Stimulated activated naive CD8-positive, alpha-beta T cell treated with anti-CD3 and anti-CD28 coated beads, Interleukin-15, amount 100 ng/mL, for 72 hours (primary cell): ENCODE measurements at regions not wholly inside any gene's neighbourhood (a gene's known extent, or its start where the extent isn't known, plus 50 kb on each side); places are given as distances from the start of the nearest gene placed in this dataset.

ENCODE experiments used
- ATAC-seq: fragments of 150-1000 bp; cut with Tn5 transposase; 2 replicates; pipeline ENCODE4 v1.10.0; 2021; ENCODE audit warnings: mild to moderate bottlenecking, moderate library complexity
- DNase-seq, 2 donors: peaks; one replicate each; pipeline ENCODE4 v3.0.0; 2021 to 2022
- H3K27ac Mint-ChIP-seq, 2 donors: one replicate each; pipeline ENCODE4 v1.8.0; 2022; ENCODE audit warnings: mild to moderate bottlenecking in 2 of 2, mixed read lengths in 2 of 2, moderate library complexity in 2 of 2
- H3K27me3 Mint-ChIP-seq: one replicate; pipeline ENCODE4 v1.8.0; 2022; ENCODE audit warnings: mixed read lengths
- H3K4me1 Mint-ChIP-seq: one replicate; pipeline ENCODE4 v1.8.0; 2022; ENCODE audit warnings: mild to moderate bottlenecking, mixed read lengths
- H3K4me3 Mint-ChIP-seq, 2 donors: one replicate each; pipeline ENCODE4 v1.8.0; 2022; ENCODE audit warnings: mild to moderate bottlenecking in 2 of 2, mixed read lengths in 2 of 2, moderate library complexity in 1 of 2
- H3K9me3 Mint-ChIP-seq, 2 donors: one replicate each; pipeline ENCODE4 v1.8.0; 2022; ENCODE audit warnings: mixed read lengths in 2 of 2

- no peak for DNase-seq
- Mint-ChIP-seq H3K27me3 (no peaks in the 10 kb centered on the region), H3K27ac (no peak overlapping the region), H3K4me1 (no peaks in the 10 kb centered on the region), H3K4me3 (no peak overlapping the region), H3K9me3 (no peaks in the 10 kb centered on the region)
- no peak for ATAC-seq
Measured at GRCh38 chr12:88375306-88376305, 204.7 kb downstream of the KITLG start.

DNA sequence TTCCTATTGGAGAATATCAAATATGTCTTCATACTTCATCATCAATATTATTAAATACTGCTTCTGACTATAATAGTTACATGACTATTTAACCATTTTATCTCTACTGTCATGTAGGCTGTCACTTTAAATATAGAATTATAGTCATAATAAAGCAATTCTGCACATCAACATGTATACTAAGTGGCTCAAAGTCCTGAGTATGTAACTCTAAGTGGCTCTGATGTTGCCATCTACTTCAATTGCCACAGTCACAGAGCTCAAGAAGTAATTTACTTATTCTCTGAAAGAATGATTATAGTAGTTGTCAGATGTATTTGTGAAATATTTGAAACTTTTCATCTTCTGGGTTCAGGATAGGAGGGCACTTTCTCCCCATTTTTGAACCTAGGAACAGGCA is 202.3 kb downstream of the KITLG start:
- H3K4me1 Mint-ChIP-seq = no peaks in the 10 kb centered on the region
- H3K27me3 Mint-ChIP-seq = no peaks in the 10 kb centered on the region
- ATAC-seq = no peak

GRCh38 chr12:88381466-88381865 is 198.8 kb downstream of the KITLG start:
- no peak overlapping the region for H3K4me3 Mint-ChIP-seq
- H3K9me3 Mint-ChIP-seq = no peaks in the 10 kb centered on the region
- no peak for DNase-seq
- H3K4me1 Mint-ChIP-seq = no peaks in the 10 kb centered on the region
- no peaks in the 10 kb centered on the region for H3K27me3 Mint-ChIP-seq
- ATAC-seq = no peak
- H3K27ac Mint-ChIP-seq = no peak overlapping the region

More for the DNA sequence above, 202.3 kb downstream of the KITLG start:
- no peaks in the 10 kb centered on the region for H3K9me3 Mint-ChIP-seq
- no peak overlapping the region for H3K27ac Mint-ChIP-seq
- DNase-seq = no peak
- H3K4me3 Mint-ChIP-seq = no peak overlapping the region

- DNase-seq = no peak
- no peak overlapping the region for H3K4me3 Mint-ChIP-seq
- H3K4me1 Mint-ChIP-seq = no peaks in the 10 kb centered on the region
Measured at GRCh38 chr12:88383405-88383804, 196.9 kb downstream of the KITLG start.

DNA sequence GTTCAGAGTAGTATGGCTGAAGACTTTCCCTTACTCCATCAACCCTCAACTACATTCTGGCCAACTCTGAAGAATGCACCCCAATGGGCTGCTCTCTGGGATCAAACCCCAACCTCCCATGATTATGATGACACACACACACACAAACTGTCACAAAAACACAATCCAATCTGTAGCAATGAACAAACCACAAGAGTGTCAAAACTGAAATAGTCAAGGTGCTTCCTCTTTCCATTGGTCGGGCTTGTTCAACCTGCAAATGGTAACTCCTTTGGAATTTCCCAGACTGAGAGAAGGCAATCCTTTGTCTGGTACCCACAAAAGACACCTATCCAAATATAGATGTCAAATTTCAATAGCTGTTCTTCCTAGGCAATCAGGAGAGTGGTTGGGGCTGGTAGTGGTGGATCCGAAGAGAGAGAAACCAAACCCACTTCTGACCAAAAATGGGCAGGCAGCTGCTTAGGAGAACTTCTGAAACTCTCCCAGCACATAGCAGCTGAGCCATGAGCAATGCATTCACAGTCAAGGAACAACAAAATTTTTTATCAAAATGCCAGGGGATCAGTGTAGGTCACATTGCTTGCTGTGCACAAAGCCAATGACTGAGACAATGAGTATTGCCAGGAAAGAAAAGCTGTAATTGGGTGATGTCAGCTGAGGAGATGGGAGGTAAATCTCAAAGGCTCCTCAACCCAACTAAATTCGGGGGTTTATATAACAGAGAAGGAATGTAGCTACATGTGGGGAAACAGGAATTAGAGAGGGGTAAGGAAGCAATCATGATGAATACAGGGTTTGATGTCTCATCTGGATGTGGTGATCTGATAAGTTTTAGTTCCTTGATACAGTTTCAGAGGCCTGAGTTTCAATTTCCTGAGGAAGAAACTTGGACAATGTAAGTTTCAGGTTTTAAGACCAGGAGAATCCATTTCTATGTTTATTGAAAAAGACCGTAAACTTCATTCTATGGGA is 191.4 kb downstream of the KITLG start:
- no peak for ATAC-seq
- H3K4me1 Mint-ChIP-seq = no peaks in the 10 kb centered on the region
- no peak overlapping the region for H3K4me3 Mint-ChIP-seq
- H3K27me3 Mint-ChIP-seq = peaks cover 8% of the 10 kb centered on the region
- DNase-seq = no peak
- no peak overlapping the region for H3K27ac Mint-ChIP-seq
- no peaks in the 10 kb centered on the region for H3K9me3 Mint-ChIP-seq

More at GRCh38 chr12:88383405-88383804, 196.9 kb downstream of the KITLG start:
- peaks cover 3% of the 10 kb centered on the region for H3K27me3 Mint-ChIP-seq
- no peak overlapping the region for H3K27ac Mint-ChIP-seq
- ATAC-seq = no peak
- H3K9me3 Mint-ChIP-seq = no peaks in the 10 kb centered on the region

- Mint-ChIP-seq H3K4me1 (no peaks in the 10 kb centered on the region), H3K27ac (no peak overlapping the region), H3K4me3 (no peak overlapping the region), H3K9me3 (no peaks in the 10 kb centered on the region), H3K27me3 (peaks cover 8% of the 10 kb centered on the region)
- no peak for ATAC-seq
- DNase-seq = no peak
Measured at GRCh38 chr12:88390811-88391210, 189.5 kb downstream of the KITLG start.

- H3K27ac Mint-ChIP-seq = no peak overlapping the region
- H3K4me3 Mint-ChIP-seq = no peak overlapping the region
- H3K9me3 Mint-ChIP-seq = no peaks in the 10 kb centered on the region
- ATAC-seq = peak; percentile 75
- no peak for DNase-seq
- H3K27me3 Mint-ChIP-seq = peaks cover 8% of the 10 kb centered on the region
- no peaks in the 10 kb centered on the region for H3K4me1 Mint-ChIP-seq
Measured at GRCh38 chr12:88391556-88391955, 188.7 kb downstream of the KITLG start.

DNA sequence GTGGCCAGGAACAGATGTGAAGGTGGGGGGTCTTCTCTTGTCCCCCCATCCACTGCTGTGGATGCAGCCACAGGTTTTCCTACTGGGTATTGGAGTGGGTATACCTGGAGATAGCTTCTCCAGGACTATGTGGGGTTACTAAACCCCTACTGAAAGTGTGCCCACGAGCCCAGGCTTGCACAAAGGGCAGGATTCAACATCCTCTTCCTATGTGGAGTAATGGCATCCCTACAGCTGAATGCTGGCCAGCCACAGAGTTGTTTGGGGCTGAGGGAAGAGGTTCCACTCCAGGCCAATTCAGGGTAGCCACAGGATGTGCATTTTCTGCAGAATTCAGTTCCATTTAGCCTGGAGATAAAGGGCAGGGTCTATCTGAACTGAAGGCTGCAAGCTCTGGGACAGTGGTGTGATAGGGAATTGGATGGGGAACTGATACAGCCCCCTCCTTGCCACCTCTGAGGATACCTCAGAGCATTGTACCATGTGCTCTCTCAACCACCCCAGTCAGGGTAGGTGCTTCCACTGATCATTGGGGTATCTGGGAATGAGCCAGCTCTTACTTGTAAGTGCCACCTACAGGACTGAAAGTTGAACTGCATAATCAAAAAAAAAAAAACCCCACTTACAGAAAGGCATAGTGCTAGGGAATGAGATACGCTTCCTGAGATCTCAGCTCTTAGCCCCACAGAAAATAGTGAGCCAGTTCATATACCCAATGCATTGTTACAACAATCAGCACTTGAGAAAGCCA is 187.1 kb downstream of the KITLG start:
- DNase-seq (no peak), ATAC-seq (peak; percentile 39)
- Mint-ChIP-seq H3K27ac (no peak overlapping the region), H3K4me1 (no peaks in the 10 kb centered on the region), H3K9me3 (no peaks in the 10 kb centered on the region), H3K4me3 (no peak overlapping the region), H3K27me3 (peaks cover 7% of the 10 kb centered on the region)

DNA sequence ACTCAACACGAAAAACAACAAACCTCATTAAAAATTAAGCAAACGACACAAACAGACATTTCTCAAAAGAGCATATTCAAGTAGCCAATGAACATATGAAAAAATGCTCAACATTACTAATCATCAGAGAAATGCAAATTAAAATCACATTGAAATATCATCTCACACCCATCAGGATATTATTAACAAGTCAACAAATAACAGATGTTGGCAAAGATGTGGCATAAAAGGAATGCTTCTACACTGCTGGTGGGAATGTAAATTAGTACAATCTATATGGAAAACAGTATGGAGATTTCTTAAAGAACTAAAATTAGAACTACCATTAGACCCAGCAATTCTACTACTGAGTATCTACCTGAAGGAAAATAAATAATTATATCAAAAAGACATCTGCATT is 182.2 kb downstream of the KITLG start:
- Mint-ChIP-seq H3K4me3 (no peak overlapping the region), H3K4me1 (no peaks in the 10 kb centered on the region), H3K27ac (no peak overlapping the region), H3K9me3 (no peaks in the 10 kb centered on the region), H3K27me3 (no peaks in the 10 kb centered on the region)
- DNase-seq (no peak), ATAC-seq (no peak)

- H3K9me3 Mint-ChIP-seq = no peaks in the 10 kb centered on the region
- ATAC-seq = no peak
- DNase-seq = no peak
- H3K4me3 Mint-ChIP-seq = no peak overlapping the region
- no peaks in the 10 kb centered on the region for H3K27me3 Mint-ChIP-seq
- no peaks in the 10 kb centered on the region for H3K4me1 Mint-ChIP-seq
- no peak overlapping the region for H3K27ac Mint-ChIP-seq
Measured at GRCh38 chr12:88399811-88400210, 180.5 kb downstream of the KITLG start.

DNA sequence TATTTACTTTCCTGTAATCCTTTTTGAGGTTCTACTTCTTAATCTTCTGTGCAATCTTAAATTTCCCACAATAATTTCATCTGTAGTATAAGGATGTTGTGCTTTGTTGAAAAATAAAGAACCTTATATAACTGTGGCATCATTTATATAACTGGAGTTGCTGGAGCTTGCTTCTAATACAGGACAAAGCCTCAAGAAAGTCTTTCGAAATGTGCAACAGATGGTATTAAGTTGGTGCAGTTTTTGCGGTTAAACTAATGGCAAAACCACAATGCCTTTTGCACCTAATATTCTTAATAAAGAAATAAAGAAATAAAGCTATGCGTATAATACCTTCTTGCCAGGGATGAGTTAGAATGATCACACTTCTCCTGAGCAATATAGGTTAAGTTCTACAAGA is 180.0 kb downstream of the KITLG start:
- H3K4me3 Mint-ChIP-seq = no peak overlapping the region
- no peaks in the 10 kb centered on the region for H3K9me3 Mint-ChIP-seq
- no peak overlapping the region for H3K27ac Mint-ChIP-seq
- no peaks in the 10 kb centered on the region for H3K4me1 Mint-ChIP-seq
- no peaks in the 10 kb centered on the region for H3K27me3 Mint-ChIP-seq
- DNase-seq (no peak), ATAC-seq (no peak)

- DNase-seq (no peak), ATAC-seq (no peak)
- H3K27me3 Mint-ChIP-seq = no peaks in the 10 kb centered on the region
- H3K9me3 Mint-ChIP-seq = no peaks in the 10 kb centered on the region
- no peak overlapping the region for H3K4me3 Mint-ChIP-seq
- no peak overlapping the region for H3K27ac Mint-ChIP-seq
- no peaks in the 10 kb centered on the region for H3K4me1 Mint-ChIP-seq
Measured at GRCh38 chr12:88401155-88401554, 179.1 kb downstream of the KITLG start.

DNA sequence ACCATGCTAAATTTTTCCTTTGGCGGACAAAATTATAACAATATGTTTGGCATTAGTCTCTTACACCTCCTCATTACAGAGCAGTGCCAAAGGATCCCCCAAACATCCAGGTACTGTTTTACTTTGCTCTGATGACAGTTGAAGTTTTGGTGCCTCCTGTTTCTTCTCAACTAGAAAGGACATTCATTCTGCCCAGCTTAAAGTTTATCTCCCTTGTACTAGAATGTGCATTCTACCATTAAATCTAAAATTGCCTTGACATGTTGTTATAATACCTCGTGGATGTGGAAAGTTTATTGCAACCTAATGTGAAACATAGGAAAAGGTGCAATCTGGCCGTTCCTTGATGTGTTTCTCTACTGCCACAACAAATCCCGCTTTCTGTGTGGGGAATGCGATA is 173.4 kb downstream of the KITLG start:
- no peak overlapping the region for H3K4me3 Mint-ChIP-seq
- H3K27ac Mint-ChIP-seq = no peak overlapping the region
- no peak for DNase-seq
- peaks cover 0 to 4% of the 10 kb centered on the region in 2 donors for H3K9me3 Mint-ChIP-seq
- H3K4me1 Mint-ChIP-seq = no peaks in the 10 kb centered on the region
- no peak for ATAC-seq
- no peaks in the 10 kb centered on the region for H3K27me3 Mint-ChIP-seq

DNA sequence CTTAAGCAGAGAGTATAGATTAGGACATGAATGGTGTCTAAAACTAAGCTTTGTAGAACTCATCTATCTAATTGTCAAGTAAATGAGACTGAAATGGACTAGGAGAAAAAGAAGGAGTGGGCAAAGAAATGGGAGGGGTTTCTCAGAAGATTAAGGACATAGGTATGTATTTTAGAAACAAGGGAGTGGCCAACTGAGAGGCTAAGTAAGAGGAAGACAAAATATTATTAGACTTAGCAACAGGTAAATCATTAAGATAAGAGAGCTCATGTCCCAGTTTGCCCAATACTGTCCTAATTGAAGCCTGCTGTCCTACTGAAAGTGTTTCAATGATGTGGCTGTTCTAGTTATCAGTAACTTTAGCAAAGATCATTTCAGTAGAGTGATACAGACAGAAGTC is 171.4 kb downstream of the KITLG start:
- Mint-ChIP-seq H3K27ac (no peak overlapping the region), H3K27me3 (no peaks in the 10 kb centered on the region), H3K4me3 (no peak overlapping the region), H3K4me1 (no peaks in the 10 kb centered on the region), H3K9me3 (peaks cover 0 to 4% of the 10 kb centered on the region in 2 donors)
- ATAC-seq = no peak
- no peak for DNase-seq

DNA sequence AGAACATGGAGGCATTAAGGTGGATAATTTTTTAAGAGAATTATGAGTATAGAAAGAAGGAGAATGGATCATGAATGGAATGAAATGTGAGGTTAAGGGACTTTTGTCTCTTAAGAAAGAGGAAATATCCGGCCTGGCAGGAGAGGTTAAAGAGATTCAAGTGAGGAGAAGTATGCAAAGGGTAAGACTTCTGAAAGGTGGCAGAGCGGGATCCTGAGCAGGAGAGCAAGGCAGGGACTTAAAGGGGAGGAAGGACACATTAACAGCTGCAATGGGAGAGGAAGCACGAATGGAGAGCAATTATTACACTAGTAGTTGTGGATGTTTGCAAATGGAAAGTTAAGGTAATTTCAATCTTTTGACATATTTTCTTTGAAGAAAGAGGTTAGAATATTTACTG is 171.0 kb downstream of the KITLG start:
- H3K4me1 Mint-ChIP-seq = no peaks in the 10 kb centered on the region
- no peaks in the 10 kb centered on the region for H3K27me3 Mint-ChIP-seq
- peaks cover 0 to 4% of the 10 kb centered on the region in 2 donors for H3K9me3 Mint-ChIP-seq
- DNase-seq = no peak
- no peak overlapping the region for H3K27ac Mint-ChIP-seq
- ATAC-seq = no peak
- no peak overlapping the region for H3K4me3 Mint-ChIP-seq
